ENCODE measurements at regions not wholly inside any gene's neighbourhood (a gene's known extent, or its start where the extent isn't known, plus 50 kb on each side); places are given as distances from the start of the nearest gene placed in this dataset.
A peak's percentile ranks its signal among the peaks of the same experiment; 100 is the strongest.

GRCh38 chr12:127657036-127657435 lies 609.9 kb upstream of the TMEM132C start:
- no peak for DNase-seq (ENCODE audit: low read depth, low spot score)

DNA sequence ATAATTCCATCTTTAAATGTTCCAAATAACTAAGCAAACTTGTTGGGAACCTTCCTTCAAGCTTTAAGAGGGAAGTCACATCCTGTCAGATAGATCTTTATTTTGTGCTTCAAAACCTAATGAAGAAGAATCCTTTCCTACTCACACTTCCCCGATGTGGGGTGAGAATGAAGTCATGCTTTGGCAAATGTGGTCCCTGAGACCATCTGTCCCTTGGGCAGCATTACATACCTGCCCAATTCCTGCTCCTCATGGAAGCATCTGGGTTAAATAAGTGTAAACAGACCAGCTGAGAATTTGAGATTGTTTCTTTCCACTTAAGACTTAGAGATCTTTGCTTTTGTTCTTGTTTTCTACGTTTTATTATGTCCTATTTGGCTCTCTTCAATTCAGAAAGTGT lies 606.0 kb upstream of the TMEM132C start:
- DNase-seq (ENCODE audit: low read depth, low spot score), result no peak

- no peak for DNase-seq (ENCODE audit: low read depth, low spot score)
Measured at GRCh38 chr12:127663716-127664115, 603.3 kb upstream of the TMEM132C start.

- DNase-seq (ENCODE audit: low read depth, low spot score), result no peak
Measured at GRCh38 chr12:127664901-127665300, 602.1 kb upstream of the TMEM132C start.

DNA sequence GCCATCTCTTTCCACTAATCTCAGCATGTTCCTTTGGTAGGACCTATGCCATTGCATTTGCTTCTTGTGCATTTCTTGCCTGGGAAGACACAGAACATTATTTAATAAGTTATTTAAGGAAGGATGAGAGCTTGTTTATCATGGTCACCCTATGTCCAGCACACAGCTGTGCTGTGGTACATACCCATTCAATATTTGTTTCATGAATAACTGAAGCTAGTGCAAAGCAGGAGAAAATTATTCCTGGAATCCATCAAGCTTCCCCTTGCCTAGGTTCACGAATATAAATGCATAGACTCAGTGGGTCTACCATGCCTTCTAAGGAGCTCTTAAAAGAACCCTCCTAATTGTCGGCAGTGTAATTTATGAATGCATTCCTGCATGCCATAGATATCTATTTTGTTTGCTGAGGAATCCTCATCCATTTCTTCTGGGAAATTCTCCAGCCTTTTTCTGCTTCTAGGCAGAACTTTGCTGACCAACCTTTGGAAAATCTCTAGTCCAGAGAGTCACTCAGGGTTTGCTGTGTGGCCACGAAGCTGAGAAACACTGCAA lies 599.8 kb upstream of the TMEM132C start:
- peak; percentile 13 for DNase-seq (ENCODE audit: low read depth, low spot score)

- no peak for DNase-seq (ENCODE audit: low read depth, low spot score)
Measured at GRCh38 chr12:127670294-127670693, 596.7 kb upstream of the TMEM132C start.

- DNase-seq (ENCODE audit: low read depth, low spot score), result no peak
Measured at GRCh38 chr12:127670796-127671195, 596.2 kb upstream of the TMEM132C start.

DNA sequence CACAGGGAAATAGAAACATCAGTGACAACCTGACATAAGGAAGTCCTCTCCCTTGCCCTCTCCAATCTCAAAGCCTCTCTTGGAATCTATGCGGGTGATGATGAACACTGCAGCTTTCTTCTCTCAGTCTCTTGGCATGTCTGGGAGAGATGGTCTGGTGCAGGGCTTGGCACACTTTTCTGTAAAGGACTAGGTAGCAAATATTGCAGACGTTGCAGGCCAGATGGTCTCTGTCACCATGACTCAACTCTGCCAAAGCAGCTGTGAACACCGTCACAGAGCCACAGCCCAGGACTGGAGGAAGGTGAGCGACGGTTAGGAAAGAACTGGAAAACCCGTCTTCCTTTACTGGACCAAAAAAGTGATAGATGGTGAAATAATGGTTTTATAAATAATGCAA lies 591.0 kb upstream of the TMEM132C start:
- no peak for DNase-seq (ENCODE audit: low read depth, low spot score)

DNA sequence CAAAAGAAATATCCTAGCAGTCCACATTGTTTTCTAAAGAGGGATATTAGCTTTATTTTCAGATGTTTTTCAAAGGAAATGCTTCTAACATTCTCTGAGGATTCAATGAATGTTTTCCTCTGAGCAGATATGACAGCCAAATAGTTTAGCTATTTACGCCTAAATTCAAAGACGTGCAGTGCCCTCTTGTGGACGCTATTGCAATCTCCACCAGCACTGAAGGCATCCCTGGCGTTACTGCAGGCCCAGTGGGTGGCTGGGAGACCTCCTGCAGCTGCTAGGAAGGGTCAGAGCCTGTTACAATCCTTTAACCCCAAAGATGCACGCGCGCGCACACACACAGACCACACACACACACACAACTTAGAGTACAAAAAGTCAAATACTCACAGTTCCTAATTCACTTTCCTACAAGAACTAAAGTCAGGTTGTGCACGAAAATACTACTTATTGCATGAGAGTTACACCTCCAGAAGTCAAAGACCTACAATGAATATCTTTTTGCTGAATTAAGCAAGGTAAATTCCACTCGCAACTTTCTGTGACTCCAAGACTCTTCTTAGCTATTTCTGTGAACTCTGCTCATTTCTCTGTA lies 589.3 kb upstream of the TMEM132C start:
- peak; percentile 90 for DNase-seq (ENCODE audit: low read depth, low spot score)

DNA sequence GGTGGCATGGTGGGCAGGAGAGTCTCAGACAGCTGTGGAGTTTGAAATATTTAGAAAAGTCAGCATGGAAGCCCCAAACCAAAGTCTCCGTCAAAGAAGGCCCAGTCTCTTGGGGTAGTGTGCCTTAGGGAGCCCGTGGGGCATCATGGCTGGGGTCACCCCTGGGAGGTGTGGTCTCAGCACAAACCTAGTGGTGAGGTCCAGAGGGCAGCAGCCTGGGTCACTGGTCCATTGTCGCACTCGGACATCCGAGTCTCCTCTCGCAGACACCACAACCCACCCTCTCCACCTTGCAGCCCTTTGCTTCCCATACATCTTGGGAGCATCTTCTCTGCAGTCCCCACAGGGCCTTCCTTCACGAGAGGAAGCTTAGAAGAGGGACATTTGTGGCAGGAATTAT lies 588.0 kb upstream of the TMEM132C start:
- DNase-seq (ENCODE audit: low read depth, low spot score), result no peak

DNA sequence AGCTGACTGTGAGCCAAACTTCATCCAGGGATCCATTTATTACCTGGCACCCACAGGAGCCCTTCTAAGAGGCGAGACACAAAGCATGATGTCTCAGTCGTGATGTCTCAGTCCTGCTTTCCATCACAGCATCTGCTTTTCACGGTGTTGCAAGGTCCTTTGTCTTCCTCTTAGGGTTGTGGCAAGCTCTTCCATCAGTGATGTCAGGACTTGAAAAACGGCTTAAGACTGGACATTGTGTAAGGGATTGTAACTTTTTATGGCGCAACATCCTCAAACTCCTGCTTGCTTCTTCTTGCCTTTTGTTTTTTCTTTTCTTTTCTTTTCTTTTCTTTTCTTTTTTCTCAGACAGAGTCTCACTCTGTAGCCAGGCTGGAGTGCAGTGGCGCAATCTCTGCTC lies 586.5 kb upstream of the TMEM132C start:
- no peak for DNase-seq (ENCODE audit: low read depth, low spot score)

- no peak for DNase-seq (ENCODE audit: low read depth, low spot score)
Measured at GRCh38 chr12:127681151-127681754, 585.7 kb upstream of the TMEM132C start.

GRCh38 chr12:127685491-127685890 lies 581.5 kb upstream of the TMEM132C start:
- DNase-seq (ENCODE audit: low read depth, low spot score), result no peak

GRCh38 chr12:127685931-127686330 lies 581.0 kb upstream of the TMEM132C start:
- no peak for DNase-seq (ENCODE audit: low read depth, low spot score)

GRCh38 chr12:127687181-127687580 lies 579.8 kb upstream of the TMEM132C start:
- DNase-seq (ENCODE audit: low read depth, low spot score), result no peak

DNA sequence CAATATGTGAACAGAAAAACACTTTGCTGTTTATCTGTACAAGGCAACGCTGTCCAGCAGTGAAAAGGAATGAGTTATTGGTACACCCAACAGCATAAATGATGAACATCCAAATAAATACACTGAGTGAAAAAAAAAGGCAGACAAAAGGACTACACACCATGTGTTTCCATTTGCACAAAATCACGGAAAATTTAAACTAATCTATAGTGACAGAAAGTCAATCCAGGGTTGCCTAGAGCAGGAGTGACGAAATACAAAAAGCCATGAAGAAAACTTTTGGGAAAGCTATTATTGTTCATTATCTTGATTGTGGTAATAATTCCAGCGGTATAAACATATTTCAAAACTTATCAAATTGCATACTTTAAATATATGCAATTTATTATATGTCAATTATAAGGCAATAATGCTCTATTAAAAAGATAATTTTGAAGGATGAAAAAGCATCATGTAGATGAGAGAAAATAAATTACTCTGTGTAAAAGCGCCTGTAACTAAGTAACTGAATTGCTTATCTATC lies 578.0 kb upstream of the TMEM132C start:
- DNase-seq (ENCODE audit: low read depth, low spot score), result no peak

- no peak for DNase-seq (ENCODE audit: low read depth, low spot score)
Measured at GRCh38 chr12:127690161-127690560, 576.8 kb upstream of the TMEM132C start.

DNA sequence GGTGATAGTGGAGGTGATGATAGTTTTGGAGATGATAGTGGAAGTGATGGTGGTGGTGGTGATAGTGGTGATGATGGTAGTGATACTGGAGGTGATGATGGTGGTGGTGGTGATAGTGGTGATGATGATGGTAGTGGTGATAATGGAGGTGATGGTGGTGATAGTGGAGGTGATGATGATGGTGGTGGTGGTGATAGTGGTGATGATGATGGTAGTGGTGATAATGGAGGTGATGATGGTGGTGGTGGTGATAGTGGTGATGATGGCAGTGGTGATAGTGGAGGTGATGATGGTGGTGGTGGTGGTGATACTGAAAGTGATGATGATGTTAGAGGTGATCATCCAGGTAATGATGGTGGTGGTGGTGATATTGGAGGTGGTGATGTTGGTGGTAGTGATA lies 570.0 kb upstream of the TMEM132C start:
- no peak for DNase-seq (ENCODE audit: low read depth, low spot score)

- no peak for DNase-seq (ENCODE audit: low read depth, low spot score)
Measured at GRCh38 chr12:127703026-127703425, 563.9 kb upstream of the TMEM132C start.

GRCh38 chr12:127711108-127711507 lies 555.9 kb upstream of the TMEM132C start:
- DNase-seq (ENCODE audit: low read depth, low spot score), result no peak

GRCh38 chr12:127712561-127712960 lies 554.4 kb upstream of the TMEM132C start:
- no peak for DNase-seq (ENCODE audit: low read depth, low spot score)

GRCh38 chr12:127716166-127716565 lies 550.8 kb upstream of the TMEM132C start:
- no peak for DNase-seq (ENCODE audit: low read depth, low spot score)

- DNase-seq (ENCODE audit: low read depth, low spot score), result no peak
Measured at GRCh38 chr12:127717278-127717677, 549.7 kb upstream of the TMEM132C start.
